Forelimb muscle (tissue), 1 donor: ENCODE measurements at regions not wholly inside any gene's neighbourhood (a gene's known extent, or its start where the extent isn't known, plus 50 kb on each side); places are given as distances from the start of the nearest gene placed in this dataset.

Experiments used
- DNase-seq: peaks from one replicate; pipeline ENCODE4 v3.0.0-alpha.2; 2013; ENCODE audit warnings: low read depth

DNA sequence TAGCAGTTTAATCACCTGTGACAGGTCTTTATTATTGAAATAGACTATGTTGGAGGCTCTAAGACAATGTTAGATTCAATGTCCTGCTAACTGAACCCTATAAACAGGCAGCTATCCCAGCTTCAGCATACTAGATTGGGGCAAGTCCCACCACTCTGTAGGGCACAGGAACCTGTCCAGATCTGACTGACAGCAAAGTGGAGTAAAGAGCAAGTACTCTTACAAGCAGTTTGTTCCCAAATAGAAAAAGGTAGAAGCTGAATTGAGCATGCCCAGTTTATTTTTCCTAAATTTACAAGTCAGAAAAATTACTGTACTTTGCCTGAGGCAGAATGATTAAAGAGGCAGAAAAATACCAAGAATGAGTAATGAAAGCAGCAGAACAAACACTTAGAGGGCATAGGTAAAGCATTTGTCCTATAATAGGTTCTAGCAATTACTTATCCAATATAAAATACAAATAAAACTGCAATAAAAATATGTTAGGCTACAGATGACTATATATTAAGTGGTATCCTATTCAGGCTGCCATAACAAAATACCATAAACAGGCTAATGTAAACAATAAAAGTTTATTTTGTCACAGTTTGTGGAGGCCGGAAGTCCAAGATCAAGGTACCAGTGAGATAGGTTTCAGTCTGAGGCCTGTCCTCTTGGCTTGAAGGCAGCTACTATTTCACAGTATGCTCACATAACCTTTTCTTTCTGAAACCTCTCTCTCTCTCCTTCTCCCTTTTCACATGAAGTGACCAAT, 868.2 kb downstream of the C12orf50 start:
- DNase-seq, result no peak

DNA sequence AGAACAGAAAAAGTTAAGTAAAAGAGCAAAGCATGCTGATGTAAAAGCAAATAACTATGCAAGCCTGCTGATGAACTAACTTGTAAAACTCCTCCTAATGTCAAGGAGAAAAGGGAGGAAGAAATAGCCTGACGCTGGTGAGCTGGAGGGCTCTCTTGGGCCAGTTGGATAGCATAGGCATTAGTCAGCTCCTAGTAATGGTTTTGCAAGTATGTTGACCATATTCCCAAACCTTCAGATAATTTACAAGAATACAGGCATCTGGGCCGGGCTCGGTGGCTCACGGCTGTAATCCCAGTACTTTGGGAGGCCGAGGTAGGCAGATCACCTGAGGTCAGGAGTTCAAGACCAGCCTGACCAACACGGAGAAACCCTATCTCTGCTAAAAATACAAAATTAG, 871.4 kb downstream of the C12orf50 start:
- DNase-seq, result no peak

DNA sequence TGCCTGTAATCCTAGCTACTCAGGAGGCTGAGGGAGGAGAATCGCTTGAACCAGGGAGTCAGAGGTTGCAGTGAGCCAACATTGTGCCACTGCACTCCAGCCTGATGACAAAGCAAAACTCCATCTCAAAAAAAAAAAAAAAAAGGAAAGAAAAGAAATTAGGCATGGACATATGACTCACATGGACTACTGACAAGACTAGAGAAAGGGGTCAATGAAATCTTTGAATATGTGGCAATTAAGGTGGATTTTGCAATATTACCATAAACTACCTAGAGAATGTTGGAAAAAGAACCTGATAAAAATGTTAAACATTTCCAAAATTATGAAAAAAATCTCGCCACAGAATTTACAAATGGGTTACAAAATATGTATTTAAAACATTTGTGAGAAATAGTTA, 873.6 kb downstream of the C12orf50 start:
- DNase-seq, result no peak

DNA sequence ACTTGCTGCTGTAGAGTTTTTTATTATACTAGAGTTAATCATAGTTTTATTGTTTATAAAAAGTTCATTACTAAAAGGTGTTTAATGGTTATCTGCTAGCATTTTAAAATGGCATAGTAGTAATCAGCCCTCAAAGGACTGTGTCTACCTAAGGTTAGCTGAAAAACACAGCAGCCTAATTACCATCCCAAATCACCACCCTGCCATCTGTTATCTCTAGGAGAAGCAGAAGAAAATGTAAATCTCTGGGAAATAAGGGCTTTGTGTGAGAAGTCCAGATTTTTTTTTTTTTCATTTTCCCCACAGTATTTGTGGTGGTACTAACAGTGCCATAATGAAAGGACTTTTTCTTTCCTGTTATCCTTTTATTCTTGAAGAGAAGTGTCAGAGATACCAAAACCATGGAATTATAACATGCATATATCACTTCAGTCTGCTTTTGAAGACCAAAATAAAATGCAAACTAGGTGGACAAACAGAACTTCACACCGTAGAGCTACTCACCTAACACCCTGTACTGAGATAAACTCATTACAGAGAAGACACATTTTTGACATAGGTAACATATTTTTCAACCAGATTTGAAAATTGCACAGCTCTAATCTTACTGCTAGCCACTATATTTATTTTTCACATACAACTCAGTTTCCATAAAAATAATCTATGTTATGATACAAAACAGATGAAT, 876.2 kb downstream of the C12orf50 start:
- DNase-seq, result no peak

DNA sequence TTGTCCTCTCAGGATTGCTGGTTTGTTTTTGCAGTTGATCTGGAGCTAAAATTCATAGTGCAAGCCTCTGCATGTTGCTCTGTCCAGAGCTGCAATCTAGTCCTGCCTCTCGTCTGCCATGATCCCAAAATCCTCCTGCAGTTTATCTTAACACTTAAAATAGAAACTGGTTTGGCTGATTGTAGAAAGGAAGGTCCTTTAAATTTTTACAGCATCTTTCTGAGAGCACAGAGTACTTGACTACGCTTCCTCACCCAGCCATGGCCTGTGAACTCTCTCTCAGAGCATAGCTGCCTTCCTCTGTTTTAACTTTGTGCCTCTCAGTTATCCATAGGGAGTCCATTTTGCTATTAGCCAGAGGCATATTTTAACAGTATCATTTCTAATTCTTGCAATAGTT, 877.1 kb downstream of the C12orf50 start:
- no peak for DNase-seq

DNA sequence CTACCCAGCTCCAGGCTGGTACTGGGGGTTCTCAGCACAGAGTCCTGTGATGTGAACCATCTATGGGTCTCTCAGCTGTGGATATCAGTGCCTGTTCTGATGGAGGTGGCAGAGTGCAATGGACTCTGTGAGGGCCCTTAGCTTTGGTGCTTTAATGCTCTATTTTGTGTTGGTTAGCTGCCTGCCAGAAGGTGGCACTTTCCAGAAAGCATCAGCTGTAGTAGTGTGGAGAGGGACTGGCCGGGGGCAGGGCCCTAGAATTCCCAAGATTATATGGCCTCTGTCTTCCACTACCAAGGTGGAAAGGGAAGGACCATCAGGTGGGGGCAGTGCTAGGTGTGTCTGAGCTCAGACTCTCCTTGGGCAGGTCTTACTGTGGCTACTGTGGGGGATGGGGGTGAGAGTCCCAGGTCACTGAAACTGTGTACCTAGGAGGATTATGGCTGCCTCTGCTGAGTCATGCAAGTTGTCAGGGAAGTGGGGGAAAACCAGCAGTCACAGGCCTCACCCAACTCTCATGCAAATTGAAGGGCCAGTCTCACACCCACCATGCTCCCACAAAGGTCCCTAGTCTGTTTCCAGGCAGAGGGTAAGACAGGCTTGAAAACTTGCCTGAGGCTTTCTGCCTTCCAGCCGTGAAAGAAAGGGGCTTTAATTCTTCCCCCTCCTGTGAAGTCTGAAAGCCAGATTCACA, 878.1 kb downstream of the C12orf50 start:
- DNase-seq, result no peak

DNA sequence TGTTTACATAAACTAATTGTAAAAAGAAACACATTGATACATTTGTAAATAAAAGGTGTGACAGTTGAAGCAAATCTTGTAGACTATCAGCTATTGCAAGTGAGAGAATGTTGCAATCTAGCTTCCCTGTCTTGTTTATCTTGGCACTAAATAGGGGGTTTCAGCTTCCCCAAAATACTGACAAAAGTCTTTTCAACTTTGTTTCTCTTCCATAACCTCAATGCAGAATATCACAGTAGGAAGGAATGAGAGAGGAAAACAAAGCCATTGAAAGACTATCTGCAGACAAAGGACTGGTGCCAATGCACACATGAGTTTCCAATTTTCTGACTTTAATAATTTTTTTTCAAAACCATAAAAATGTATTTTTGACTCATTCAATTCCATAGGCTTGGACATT, 886.2 kb upstream of the MGAT4C start:
- DNase-seq, result no peak

DNA sequence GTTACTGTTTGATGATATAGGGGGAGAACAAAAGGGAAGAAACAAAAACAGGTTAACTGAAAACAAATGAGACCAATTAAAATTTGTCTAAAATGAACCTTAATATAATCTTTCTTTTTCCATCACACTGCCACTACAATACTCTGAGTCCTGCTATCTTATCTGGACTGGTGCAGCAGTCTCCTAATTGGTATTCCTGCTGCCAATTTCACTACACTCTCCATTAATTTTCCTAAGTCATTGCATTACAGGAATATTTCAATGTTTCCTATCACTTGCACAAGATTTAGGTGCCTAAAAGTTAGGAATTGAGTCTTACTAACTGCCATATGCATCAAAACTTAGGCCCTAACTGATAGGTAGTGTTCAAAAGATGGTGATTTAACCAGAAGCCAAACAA, 884.9 kb upstream of the MGAT4C start:
- DNase-seq, result no peak

DNA sequence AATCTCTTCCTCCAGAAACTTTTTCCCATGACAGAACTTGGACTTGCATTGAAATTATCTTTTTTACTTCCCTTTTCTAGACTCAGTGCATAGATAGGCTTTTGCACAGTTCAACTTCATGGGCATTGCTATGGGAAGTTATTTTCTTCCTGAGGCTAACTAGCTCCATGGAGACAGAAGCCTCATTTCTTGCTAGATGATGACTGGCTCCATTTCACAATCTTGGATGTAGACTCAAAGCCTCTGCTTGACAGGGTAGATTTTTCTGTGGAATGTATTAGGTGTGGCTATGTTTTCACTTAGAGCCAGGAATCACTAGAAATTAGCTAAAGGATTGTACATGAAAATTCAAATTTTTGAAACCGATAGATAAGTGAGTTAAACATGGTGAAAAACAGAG, 884.1 kb upstream of the MGAT4C start:
- DNase-seq, result no peak

DNA sequence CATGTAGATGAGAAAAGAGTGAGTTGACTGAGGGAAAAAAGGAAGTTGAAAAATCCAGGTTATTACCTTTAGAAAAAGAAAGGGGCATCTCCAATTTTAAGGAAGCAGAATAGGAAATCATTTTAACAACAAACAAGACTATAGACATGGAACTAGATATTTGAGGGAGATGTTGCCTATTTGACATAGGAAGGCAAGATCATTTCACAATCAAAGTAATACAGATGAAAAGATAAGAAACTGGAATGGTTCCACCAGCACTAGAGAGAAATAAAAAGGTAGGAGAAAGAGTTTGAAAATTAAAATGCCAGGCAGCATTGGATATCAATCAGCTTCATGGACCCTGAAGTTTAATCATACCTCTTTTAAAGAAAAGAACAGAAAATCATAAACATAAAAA, 881.0 kb upstream of the MGAT4C start:
- no peak for DNase-seq

DNA sequence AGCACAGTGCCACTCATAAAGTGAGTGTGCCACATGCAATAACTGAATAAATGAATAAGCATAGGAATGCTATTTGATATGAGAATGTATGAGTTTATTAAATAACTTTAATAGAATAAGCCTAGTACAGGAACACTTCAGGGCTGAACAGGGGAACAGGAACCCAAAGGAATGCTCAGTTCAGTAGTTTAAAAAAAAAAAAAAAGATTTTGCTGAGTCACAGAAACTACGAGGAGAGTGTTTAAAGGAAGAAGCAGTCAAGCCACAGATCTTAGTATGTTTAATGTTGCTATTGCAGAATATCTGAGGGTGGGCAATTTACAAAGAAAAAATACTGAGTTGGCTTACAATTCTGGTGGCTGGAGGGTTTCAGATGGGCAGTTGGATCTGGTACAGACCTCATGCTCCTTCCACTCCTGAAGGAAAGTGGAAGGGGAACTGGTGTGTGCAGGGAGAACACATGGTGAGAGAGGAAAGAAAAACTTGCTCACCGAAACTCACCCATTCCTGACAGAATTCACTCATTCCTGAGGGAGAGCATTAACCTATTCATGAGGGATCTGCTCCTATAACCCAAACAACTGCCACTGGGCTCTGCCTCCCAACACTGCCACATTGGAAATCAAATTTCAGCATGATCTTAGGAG, 880.3 kb upstream of the MGAT4C start:
- DNase-seq, result no peak

DNA sequence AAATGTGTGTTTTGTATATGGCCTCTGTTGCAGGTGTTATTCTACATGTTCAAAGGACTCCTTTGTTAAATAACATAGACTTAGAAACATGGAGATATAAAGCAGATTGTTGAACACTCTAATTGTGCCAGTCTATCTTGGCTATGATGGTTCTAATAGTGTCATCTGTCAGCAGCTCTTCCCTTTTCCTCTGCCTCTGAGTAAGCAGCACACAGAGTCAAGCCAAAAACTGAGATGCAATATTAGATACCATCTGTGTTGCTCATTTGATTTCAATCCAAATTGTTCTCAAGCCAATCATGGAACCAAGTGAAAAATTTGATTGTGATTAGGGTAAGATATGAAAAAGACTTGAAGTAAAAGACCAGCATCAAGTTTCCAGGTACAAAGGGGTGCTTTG, 871.1 kb upstream of the MGAT4C start:
- DNase-seq, result no peak

DNA sequence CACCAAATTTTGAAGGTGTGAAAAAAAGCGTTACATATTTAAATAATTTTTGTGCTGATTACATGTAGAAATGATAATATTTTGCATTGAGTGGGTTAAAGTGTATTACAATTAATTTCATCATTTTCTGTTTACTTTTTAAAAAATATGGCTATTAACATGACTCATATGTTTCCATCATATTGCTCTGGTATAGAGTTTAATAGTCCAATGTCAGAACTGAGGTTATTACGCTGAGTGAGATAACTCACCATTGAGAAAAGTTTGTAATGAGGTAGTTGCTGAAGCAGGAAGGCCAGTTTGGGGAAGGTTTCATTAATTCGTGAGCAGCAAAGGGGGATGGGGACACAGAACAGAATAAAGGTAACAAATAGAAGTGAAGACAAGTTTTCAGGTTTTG, 865.7 kb upstream of the MGAT4C start:
- no peak for DNase-seq

DNA sequence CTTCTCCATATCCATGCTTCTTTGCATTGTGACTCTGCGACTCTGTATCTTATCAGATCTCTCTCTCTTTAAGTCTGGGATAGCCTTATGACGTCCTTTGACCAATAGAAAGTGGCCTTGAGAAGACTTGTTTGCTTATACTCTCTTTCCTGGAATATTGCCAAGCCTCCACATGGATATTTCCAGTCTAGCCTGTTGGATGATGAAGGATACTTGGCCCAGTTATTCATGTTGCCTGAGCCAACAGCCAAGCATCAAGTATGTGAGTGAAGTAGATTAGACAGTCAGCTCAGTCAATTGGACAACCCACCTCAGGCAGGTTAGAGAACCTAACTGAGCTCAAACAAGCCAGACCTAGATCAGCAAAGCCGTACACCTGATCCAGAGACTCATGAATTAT, 864.2 kb upstream of the MGAT4C start:
- DNase-seq, result no peak

DNA sequence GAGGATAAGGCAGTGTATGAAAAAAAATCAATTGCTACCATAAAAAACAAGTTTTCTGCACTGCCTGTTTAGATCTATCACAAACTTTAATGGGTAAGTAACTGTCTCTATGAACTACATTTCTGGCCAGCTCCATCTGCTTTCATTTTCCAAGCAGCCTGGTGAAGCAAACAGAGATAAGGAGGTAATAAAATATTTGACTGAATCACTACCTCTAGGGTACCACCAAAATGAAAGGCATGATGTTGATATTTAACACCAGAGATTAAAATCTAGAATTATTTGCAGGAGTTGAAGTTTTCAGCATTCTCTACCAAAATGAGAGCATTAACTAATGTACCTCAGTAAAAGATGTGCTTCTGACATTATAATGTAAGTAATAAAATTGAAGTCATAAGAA, 863.5 kb upstream of the MGAT4C start:
- no peak for DNase-seq

DNA sequence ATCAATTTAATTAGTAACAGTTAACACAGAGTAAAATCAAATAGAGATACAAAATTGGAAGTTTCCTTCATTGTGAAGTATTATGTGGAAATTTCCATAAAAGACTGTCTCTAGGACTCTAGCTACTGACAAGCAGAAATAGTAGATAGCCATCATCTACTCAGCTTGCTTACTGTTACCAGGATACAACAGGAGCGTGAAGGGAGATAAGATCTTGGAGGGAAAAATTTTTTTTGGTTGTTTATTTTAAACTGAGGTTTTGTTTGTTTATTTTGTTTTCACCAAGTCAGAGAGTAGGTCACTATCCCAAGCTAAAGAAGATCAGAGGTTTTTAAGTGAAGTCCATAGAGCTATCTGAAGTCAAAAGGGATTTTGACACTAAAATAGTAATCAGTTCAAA, 861.3 kb upstream of the MGAT4C start:
- no peak for DNase-seq

DNA sequence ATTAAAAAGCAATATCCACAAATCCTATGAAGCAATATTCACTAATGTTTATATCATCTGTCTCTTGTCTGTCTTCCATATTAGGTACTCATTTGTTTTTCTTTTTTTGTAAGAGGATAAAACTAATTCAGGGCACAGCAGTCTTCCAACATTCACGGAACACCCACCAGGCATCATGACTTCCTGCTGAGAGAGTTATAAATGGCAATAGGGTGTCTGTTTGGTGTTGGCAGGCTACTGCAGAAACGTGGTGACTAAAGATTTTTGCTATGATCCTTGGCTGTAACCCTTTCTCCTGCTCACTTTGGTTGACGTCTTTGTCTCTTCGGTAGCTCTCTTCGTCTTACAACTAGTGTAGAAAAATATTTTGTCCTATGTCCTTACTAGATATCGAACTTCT, 860.6 kb upstream of the MGAT4C start:
- DNase-seq, result no peak

DNA sequence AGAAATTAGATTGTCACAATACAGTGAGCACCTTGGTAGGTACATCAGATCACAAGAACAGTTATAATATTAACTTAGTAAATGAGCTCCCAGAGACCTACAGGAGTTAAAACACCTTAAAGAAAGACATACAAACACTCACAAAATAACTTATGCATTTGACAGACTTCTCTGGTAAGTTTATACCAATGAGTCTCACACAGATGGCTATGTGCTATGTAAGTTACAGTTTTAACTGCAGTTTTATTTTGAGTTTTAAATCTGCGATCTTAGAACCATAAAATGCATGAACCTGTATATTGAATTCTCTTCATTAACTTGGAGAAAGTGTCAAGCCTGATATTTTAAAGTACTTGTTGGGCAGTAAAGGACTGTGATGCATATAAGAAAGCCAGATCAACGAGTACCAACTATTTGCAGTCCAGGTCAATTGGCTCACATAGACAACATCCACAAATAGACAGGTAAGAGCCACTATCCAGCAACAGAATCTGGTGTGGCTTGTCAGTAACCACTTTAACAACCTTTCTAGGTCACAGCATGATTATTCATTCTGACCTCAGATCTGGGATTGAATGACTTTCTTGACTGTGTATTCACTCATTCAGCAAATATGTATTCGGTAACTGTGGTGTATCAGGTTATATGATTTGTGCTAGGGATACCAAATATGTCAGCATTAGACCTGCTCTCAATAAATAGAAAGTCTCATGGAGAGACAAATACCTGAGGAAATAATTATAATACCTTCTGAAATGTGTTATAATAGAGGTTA, 856.6 kb upstream of the MGAT4C start:
- DNase-seq, result no peak

DNA sequence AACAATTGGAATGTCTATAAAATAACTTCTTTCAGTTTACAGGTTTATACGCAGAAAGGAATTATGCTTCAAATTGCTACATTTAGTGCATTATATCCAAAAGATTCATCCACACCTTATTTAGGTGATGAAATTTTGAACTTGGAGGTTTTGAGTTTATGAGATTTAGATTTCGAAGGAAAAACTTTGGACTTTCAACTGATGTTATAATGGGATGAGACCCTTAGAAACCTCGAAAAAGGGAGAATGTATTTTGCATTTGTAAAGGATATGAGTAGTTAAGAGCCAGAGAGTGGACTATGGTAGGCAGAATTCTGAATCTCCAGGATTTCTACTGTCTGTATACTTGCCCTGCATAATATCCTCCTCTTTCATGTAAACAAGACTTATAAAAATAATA, 851.6 kb upstream of the MGAT4C start:
- no peak for DNase-seq

DNA sequence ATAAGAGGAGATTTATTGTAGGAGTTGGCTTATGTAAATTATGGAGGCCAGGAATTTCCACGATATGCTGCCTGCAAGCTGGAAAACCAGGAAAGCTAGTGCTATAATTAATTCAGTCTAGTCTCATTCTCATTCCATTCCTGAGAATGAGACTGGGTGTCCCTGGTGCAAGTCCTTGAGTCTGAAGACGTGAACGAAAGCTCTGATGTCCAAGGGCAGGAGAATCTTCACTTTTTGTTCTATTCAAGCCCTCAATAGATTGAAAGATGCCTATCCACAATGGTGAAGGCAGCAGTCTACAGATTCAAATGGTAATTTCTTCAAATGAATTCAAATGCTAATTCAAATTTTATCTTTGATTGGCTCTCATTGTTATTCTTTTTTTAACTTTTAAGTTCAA, 851.1 kb upstream of the MGAT4C start:
- no peak for DNase-seq

DNA sequence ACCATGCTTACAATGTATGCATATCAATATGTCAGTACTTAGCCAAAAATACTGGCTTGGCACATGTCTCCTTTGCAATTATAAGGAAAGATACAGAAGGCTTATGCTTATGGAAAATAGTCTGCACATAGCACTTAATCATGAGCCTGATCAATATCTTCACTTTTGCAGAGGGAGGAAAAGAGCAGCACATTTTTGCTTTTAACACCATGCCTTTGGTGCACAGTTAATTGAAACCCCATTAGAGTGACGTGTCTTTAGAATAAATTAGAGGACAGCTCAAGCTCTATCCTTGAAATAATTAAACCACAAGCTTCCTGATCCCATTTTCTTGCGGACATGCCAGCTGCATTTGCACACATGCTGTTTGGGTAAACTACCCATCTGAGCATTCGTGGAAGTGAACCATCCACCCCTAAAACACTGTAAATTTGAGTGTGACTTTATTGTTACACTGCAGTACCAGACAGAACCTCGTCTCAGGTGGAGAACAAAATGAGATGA, 839.9 kb upstream of the MGAT4C start:
- DNase-seq, result no peak

DNA sequence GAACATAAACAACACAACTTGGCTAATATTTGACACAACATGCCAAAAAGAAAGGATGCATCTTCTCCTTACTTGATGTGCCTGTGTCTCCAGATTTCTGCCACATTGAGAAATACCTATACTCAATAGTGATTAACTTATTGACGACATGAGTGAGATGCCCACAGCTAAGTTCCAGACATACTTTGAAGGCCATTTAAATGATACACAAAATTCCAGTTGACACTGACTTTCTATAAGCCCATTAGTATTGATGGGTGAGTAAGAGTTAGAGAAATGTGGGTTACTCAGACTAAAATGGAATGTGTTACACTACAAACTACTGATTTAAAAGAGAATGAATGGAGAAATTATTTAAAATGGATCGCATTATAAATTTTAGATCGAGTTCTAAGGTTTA, 838.2 kb upstream of the MGAT4C start:
- DNase-seq, result no peak
